Activated CD4-positive, alpha-beta T cell treated with anti-CD3 and anti-CD28 coated beads, Interleukin-2, amount 10 ng/mL, durations not matched to agents 7 days and 5 days (primary cell): ENCODE measurements at regions not wholly inside any gene's neighbourhood (a gene's known extent, or its start where the extent isn't known, plus 50 kb on each side); places are given as distances from the start of the nearest gene placed in this dataset.

Experiments used
- CTCF ChIA-PET: fragments of 350-600 bp; sonication (Branson Sonifier 250); formaldehyde crosslinking; loops from one replicate; lab custom pipeline; 2021; ENCODE audit warnings: antibody characterized with exemption; lab: Charles Lee
- POLR2A ChIA-PET: fragments of 350-600 bp; sonication (Branson Sonifier 250); formaldehyde crosslinking; loops from one replicate; lab custom pipeline; 2021; ENCODE audit warnings: antibody characterized with exemption; lab: Charles Lee
- DNase-seq: peaks from one replicate; pipeline ENCODE4 v3.0.0-alpha.2; 2020
- H3K27ac Mint-ChIP-seq: one replicate; pipeline ENCODE4 v1.8.0; 2021; ENCODE audit warnings: mild to moderate bottlenecking, moderate library complexity, mixed read lengths
- H3K27me3 Mint-ChIP-seq: one replicate; pipeline ENCODE4 v1.8.0; 2021; ENCODE audit warnings: mixed read lengths
- H3K36me3 Mint-ChIP-seq: one replicate; pipeline ENCODE4 v1.8.0; 2021; ENCODE audit warnings: low read depth, mixed read lengths
- H3K4me1 Mint-ChIP-seq: one replicate; pipeline ENCODE4 v1.8.0; 2021; ENCODE audit warnings: mixed read lengths
- H3K4me3 Mint-ChIP-seq: one replicate; pipeline ENCODE4 v1.8.0; 2021; ENCODE audit warnings: mild to moderate bottlenecking, moderate library complexity, mixed read lengths
- H3K9me3 Mint-ChIP-seq: one replicate; pipeline ENCODE4 v1.8.0; 2021; ENCODE audit warnings: mixed read lengths

GRCh38 chr4:188297873-188298272, 158.6 kb downstream of the TRIML1 start:
- no peak overlapping the region for H3K27ac Mint-ChIP-seq

GRCh38 chr4:188299161-188299560, 159.9 kb downstream of the TRIML1 start:
- DNase-seq: no peak
- no peaks in the 10 kb centered on the region for H3K4me1 Mint-ChIP-seq
- no peaks in the 10 kb centered on the region for H3K27me3 Mint-ChIP-seq
- H3K9me3 Mint-ChIP-seq: peaks cover 26% of the 10 kb centered on the region
- H3K36me3 Mint-ChIP-seq: no peaks in the 10 kb centered on the region
- ChIA-PET POLR2A (no interaction called here), CTCF (no interaction called here)
- no peak overlapping the region for H3K27ac Mint-ChIP-seq
- H3K4me3 Mint-ChIP-seq: no peak overlapping the region

More at GRCh38 chr4:188297873-188298272, 158.6 kb downstream of the TRIML1 start:
- peaks cover 26% of the 10 kb centered on the region for H3K9me3 Mint-ChIP-seq
- DNase-seq: no peak
- H3K4me3 Mint-ChIP-seq: no peak overlapping the region
- CTCF ChIA-PET: no interaction called here
- H3K36me3 Mint-ChIP-seq: no peaks in the 10 kb centered on the region
- no peaks in the 10 kb centered on the region for H3K27me3 Mint-ChIP-seq
- POLR2A ChIA-PET: no interaction called here
- no peaks in the 10 kb centered on the region for H3K4me1 Mint-ChIP-seq

- Mint-ChIP-seq H3K27me3 (no peaks in the 10 kb centered on the region), H3K9me3 (peaks cover 30% of the 10 kb centered on the region), H3K36me3 (no peaks in the 10 kb centered on the region), H3K4me3 (no peak overlapping the region), H3K4me1 (no peaks in the 10 kb centered on the region), H3K27ac (no peak overlapping the region)
- no peak for DNase-seq
- POLR2A ChIA-PET: no interaction called here
- CTCF ChIA-PET: no interaction called here
Measured at GRCh38 chr4:188300385-188300784, 161.1 kb downstream of the TRIML1 start.

- Mint-ChIP-seq H3K27ac (no peak overlapping the region), H3K36me3 (no peaks in the 10 kb centered on the region), H3K9me3 (peaks cover 16% of the 10 kb centered on the region), H3K4me3 (no peak overlapping the region), H3K4me1 (no peaks in the 10 kb centered on the region), H3K27me3 (no peaks in the 10 kb centered on the region)
- CTCF ChIA-PET: no interaction called here
- DNase-seq: no peak
- POLR2A ChIA-PET: no interaction called here
Measured at GRCh38 chr4:188305690-188306089, 166.4 kb downstream of the TRIML1 start.

- POLR2A ChIA-PET: no interaction called here
- no peaks in the 10 kb centered on the region for H3K4me1 Mint-ChIP-seq
- H3K36me3 Mint-ChIP-seq: no peaks in the 10 kb centered on the region
- H3K9me3 Mint-ChIP-seq: peaks cover 8% of the 10 kb centered on the region
- no peak overlapping the region for H3K27ac Mint-ChIP-seq
- CTCF ChIA-PET: no interaction called here
- H3K27me3 Mint-ChIP-seq: no peaks in the 10 kb centered on the region
- DNase-seq: no peak
- H3K4me3 Mint-ChIP-seq: no peak overlapping the region
Measured at GRCh38 chr4:188307591-188307990, 168.3 kb downstream of the TRIML1 start.

- no peak for DNase-seq
- Mint-ChIP-seq H3K4me1 (no peaks in the 10 kb centered on the region), H3K36me3 (no peaks in the 10 kb centered on the region), H3K9me3 (peaks cover 8% of the 10 kb centered on the region), H3K27me3 (no peaks in the 10 kb centered on the region), H3K27ac (no peak overlapping the region), H3K4me3 (no peak overlapping the region)
- CTCF ChIA-PET: no interaction called here
- POLR2A ChIA-PET: no interaction called here
Measured at GRCh38 chr4:188308142-188308541, 168.9 kb downstream of the TRIML1 start.

DNA sequence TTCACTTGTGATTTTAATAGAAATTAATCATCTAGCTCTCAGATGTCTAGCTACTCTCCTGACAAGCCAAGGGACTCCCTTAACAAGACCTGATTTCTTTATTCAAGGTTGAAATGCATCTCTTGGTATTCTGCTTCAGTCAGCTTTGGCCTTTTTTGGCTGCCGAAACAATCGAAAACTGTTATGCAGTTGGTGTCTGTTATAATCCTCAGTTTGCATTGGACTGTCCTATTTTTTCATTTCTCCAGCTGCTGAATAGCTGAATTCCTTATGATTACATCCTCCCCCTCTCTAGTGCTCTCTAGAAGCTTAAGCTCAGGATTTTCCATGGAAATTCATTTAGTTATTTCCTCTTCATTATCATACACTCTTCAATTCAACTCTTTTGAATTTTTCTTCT, 177.2 kb downstream of the TRIML1 start:
- POLR2A ChIA-PET: no interaction called here
- no peak for DNase-seq
- Mint-ChIP-seq H3K27me3 (no peaks in the 10 kb centered on the region), H3K27ac (no peak overlapping the region), H3K4me1 (no peaks in the 10 kb centered on the region), H3K4me3 (no peak overlapping the region), H3K36me3 (no peaks in the 10 kb centered on the region), H3K9me3 (peaks cover 11% of the 10 kb centered on the region)
- CTCF ChIA-PET: no interaction called here

DNA sequence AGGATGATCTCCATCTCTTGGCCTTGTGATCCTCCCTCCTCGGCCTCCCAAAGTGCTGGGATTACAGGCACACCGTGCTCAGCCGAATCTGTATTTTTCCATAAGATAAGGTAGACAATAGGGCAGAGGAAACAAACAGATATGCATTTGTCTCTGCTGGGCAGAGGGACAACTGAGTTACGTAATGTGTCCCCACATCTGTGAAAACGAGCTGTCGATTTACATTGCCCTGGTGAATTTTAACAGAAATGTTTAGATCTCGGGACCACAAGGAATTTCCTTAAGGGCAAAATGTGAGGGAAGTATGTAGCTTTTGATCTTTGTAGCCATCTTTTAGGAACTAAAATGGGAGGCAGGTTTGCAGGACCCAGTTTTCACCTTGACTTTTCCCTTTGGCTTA, 189.7 kb downstream of the TRIML1 start:
- ChIA-PET CTCF (no interaction called here), POLR2A (no interaction called here)
- no peaks in the 10 kb centered on the region for H3K27me3 Mint-ChIP-seq
- H3K27ac Mint-ChIP-seq: no peak overlapping the region
- H3K4me1 Mint-ChIP-seq: no peaks in the 10 kb centered on the region
- H3K9me3 Mint-ChIP-seq: peaks cover 11% of the 10 kb centered on the region
- H3K4me3 Mint-ChIP-seq: no peak overlapping the region
- no peaks in the 10 kb centered on the region for H3K36me3 Mint-ChIP-seq
- DNase-seq: no peak

- H3K27me3 Mint-ChIP-seq: no peaks in the 10 kb centered on the region
- POLR2A ChIA-PET: no interaction called here
- CTCF ChIA-PET: no interaction called here
Measured at GRCh38 chr4:188329521-188329920, 190.3 kb downstream of the TRIML1 start.

DNA sequence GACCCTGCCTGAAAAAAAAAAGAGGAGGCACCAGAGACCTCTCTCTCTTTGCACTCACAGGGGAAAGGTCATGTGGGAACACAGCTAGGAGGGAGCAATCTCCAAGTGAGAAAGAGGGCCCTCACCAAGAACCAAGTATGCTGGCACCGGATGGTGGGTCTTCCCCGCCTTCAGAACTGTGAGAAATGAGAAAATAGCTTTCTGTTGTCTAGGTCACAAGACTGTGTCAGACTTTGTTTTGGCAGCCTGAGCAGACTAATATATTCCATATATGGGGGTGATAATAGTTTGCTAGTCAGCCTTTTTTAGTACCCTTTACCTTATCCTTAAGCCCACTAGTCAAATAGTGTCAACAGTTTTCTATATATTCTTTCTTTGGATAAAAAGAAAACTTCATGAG, 193.0 kb downstream of the TRIML1 start:
- no peak for DNase-seq
- Mint-ChIP-seq H3K9me3 (peaks cover 15% of the 10 kb centered on the region), H3K4me3 (no peak overlapping the region), H3K36me3 (no peaks in the 10 kb centered on the region), H3K4me1 (no peaks in the 10 kb centered on the region), H3K27me3 (no peaks in the 10 kb centered on the region), H3K27ac (no peak overlapping the region)
- ChIA-PET CTCF (no interaction called here), POLR2A (no interaction called here)

More at GRCh38 chr4:188329521-188329920, 190.3 kb downstream of the TRIML1 start:
- H3K27ac Mint-ChIP-seq: no peak overlapping the region
- H3K4me3 Mint-ChIP-seq: no peak overlapping the region
- no peak for DNase-seq
- no peaks in the 10 kb centered on the region for H3K36me3 Mint-ChIP-seq
- no peaks in the 10 kb centered on the region for H3K4me1 Mint-ChIP-seq
- peaks cover 11% of the 10 kb centered on the region for H3K9me3 Mint-ChIP-seq

DNA sequence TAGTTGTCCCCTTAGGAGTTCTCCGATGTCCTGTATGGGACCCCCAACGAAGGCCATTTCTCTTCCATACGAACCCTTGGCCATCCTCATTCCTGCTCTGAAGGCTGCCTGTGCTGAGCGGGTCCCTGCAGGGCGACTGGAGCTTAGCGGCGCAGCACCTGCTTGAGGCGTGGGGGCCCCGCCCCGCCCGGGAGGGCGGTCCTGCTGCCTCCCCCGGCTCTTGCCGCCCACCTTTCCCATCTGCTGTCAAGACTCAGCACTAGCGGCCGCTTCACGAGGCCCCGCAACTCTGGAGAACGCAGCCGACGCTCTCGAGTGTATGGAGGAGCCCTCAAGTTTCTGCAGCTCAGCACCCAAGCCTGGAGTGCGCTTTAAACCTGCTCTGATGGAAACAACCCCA, 197.7 kb downstream of the TRIML1 start:
- no peak overlapping the region for H3K4me3 Mint-ChIP-seq
- CTCF ChIA-PET: no interaction called here
- no peak for DNase-seq
- peaks cover 11% of the 10 kb centered on the region for H3K9me3 Mint-ChIP-seq
- H3K27me3 Mint-ChIP-seq: no peaks in the 10 kb centered on the region
- H3K36me3 Mint-ChIP-seq: no peaks in the 10 kb centered on the region
- POLR2A ChIA-PET: no interaction called here
- no peak overlapping the region for H3K27ac Mint-ChIP-seq
- H3K4me1 Mint-ChIP-seq: no peaks in the 10 kb centered on the region

DNA sequence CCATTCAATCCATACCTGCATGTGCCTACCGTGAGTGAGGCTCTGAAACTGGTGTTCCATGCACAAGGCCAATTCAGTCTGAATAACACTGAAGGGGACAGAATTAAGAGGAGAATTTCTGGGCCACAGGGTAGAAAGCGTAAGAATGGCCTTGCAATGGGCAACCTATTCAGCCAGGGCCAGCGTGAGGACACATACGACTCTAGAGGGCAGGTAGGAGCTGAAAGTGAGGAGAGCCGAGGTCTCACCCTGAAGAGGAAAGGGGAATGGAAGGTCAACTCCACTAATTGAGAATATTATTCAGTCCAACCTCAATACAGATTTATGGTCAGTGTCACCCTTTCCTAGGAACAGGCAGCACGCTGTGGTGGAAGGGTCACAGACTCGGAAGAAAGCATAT, 202.2 kb downstream of the TRIML1 start:
- Mint-ChIP-seq H3K27me3 (no peaks in the 10 kb centered on the region), H3K9me3 (peaks cover 11% of the 10 kb centered on the region), H3K36me3 (no peaks in the 10 kb centered on the region), H3K4me3 (no peak overlapping the region), H3K4me1 (no peaks in the 10 kb centered on the region), H3K27ac (no peak overlapping the region)
- ChIA-PET CTCF (no interaction called here), POLR2A (no interaction called here)
- no peak for DNase-seq

DNA sequence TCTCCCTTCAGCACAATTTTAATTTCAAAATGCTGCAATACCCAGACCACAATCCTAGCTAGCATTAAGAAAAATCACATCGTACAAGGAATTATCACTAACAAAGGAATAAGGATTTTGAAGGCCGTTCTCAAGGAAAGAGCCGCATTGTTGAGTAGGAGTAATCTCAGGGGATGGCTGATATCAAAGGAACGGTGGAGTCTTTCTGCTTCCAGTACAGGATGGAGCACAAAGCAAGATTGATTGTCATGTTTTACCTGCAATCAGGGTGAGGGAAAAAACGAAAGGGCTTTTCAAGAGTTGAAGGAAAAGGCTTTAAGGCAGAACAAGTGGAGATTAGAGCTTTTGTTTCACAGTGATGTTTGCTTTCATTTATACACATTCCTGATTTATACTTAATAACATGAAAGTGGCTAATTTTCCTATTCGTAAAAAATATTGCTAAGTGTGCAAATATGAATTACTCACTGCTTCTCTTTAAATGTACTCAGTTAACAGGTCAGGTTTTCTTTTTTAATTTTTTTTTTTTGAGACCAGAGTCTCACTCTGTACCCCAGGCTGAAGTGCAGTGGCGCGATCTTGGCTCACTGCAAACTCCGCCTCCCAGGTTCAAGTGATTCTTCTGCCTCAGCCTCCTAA, 207.0 kb downstream of the TRIML1 start:
- no peaks in the 10 kb centered on the region for H3K36me3 Mint-ChIP-seq
- H3K4me3 Mint-ChIP-seq: no peak overlapping the region
- H3K9me3 Mint-ChIP-seq: peaks cover 4% of the 10 kb centered on the region
- H3K4me1 Mint-ChIP-seq: no peaks in the 10 kb centered on the region
- H3K27ac Mint-ChIP-seq: no peak overlapping the region
- CTCF ChIA-PET: no interaction called here
- POLR2A ChIA-PET: no interaction called here
- no peak for DNase-seq
- H3K27me3 Mint-ChIP-seq: no peaks in the 10 kb centered on the region

GRCh38 chr4:188347339-188347738, 208.1 kb downstream of the TRIML1 start:
- DNase-seq: no peak
- Mint-ChIP-seq H3K36me3 (no peaks in the 10 kb centered on the region), H3K27me3 (no peaks in the 10 kb centered on the region), H3K9me3 (peaks cover 4% of the 10 kb centered on the region), H3K4me3 (no peak overlapping the region), H3K4me1 (no peaks in the 10 kb centered on the region), H3K27ac (no peak overlapping the region)
- ChIA-PET CTCF (no interaction called here), POLR2A (no interaction called here)
